Stimulated activated naive CD8-positive, alpha-beta T cell treated with anti-CD3 and anti-CD28 coated beads, Interleukin-15, Interleukin-2, amounts not matched to agents 100 ng/mL and 50 ng/mL, for 24 hours (primary cell): ENCODE measurements at regions not wholly inside any gene's neighbourhood (a gene's known extent, or its start where the extent isn't known, plus 50 kb on each side); places are given as distances from the start of the nearest gene placed in this dataset.
"Not testable (repeated sequence)": the region's sequence is repeated elsewhere in the genome, so short reads cannot be mapped to it uniquely, and the experiment has no call there.

ENCODE experiments used
- H3K27ac Mint-ChIP-seq: one replicate; pipeline ENCODE4 v1.8.0; 2021; ENCODE audit warnings: mild to moderate bottlenecking, mixed read lengths
- H3K27me3 Mint-ChIP-seq: one replicate; pipeline ENCODE4 v1.8.0; 2021; ENCODE audit warnings: mixed read lengths
- H3K36me3 Mint-ChIP-seq: one replicate; pipeline ENCODE4 v1.8.0; 2021; ENCODE audit warnings: low read depth, mixed read lengths
- H3K4me1 Mint-ChIP-seq: one replicate; pipeline ENCODE4 v1.8.0; 2021; ENCODE audit warnings: low read depth, mixed read lengths
- H3K4me3 Mint-ChIP-seq: one replicate; pipeline ENCODE4 v1.8.0; 2021; ENCODE audit warnings: mild to moderate bottlenecking, mixed read lengths
- H3K9me3 Mint-ChIP-seq: one replicate; pipeline ENCODE4 v1.8.0; 2021; ENCODE audit warnings: mixed read lengths

- H3K4me1 Mint-ChIP-seq: no peaks in the 10 kb centered on the region
- H3K9me3 Mint-ChIP-seq: no peaks in the 10 kb centered on the region
- H3K36me3 Mint-ChIP-seq: no peaks in the 10 kb centered on the region
- H3K27ac Mint-ChIP-seq: no peak overlapping the region
- no peak overlapping the region for H3K4me3 Mint-ChIP-seq
- no peaks in the 10 kb centered on the region for H3K27me3 Mint-ChIP-seq
These were observed 871.8 kb upstream of the SLC35B3 start for GRCh38 chr6:9307187-9307586.

GRCh38 chr6:9295644-9296043, 860.3 kb upstream of the SLC35B3 start:
- Mint-ChIP-seq H3K36me3 (no peaks in the 10 kb centered on the region), H3K4me1 (no peaks in the 10 kb centered on the region), H3K4me3 (no peak overlapping the region), H3K9me3 (peaks cover 5% of the 10 kb centered on the region), H3K27ac (no peak overlapping the region), H3K27me3 (no peaks in the 10 kb centered on the region)

- peaks cover 8% of the 10 kb centered on the region for H3K9me3 Mint-ChIP-seq
- no peak overlapping the region for H3K4me3 Mint-ChIP-seq
- no peaks in the 10 kb centered on the region for H3K36me3 Mint-ChIP-seq
- H3K27me3 Mint-ChIP-seq: no peaks in the 10 kb centered on the region
- no peaks in the 10 kb centered on the region for H3K4me1 Mint-ChIP-seq
- H3K27ac Mint-ChIP-seq: no peak overlapping the region
These were observed 857.6 kb upstream of the SLC35B3 start for GRCh38 chr6:9292975-9293374.

GRCh38 chr6:9290342-9290741, 855.0 kb upstream of the SLC35B3 start:
- not testable (repeated sequence) for H3K27me3 Mint-ChIP-seq, H3K4me3 Mint-ChIP-seq, H3K4me1 Mint-ChIP-seq, H3K36me3 Mint-ChIP-seq, H3K27ac Mint-ChIP-seq, H3K9me3 Mint-ChIP-seq

- no peak overlapping the region for H3K27ac Mint-ChIP-seq
- H3K36me3 Mint-ChIP-seq: no peaks in the 10 kb centered on the region
- H3K4me1 Mint-ChIP-seq: no peaks in the 10 kb centered on the region
- H3K9me3 Mint-ChIP-seq: no peaks in the 10 kb centered on the region
- H3K27me3 Mint-ChIP-seq: no peaks in the 10 kb centered on the region
- no peak overlapping the region for H3K4me3 Mint-ChIP-seq
These were observed 837.3 kb upstream of the SLC35B3 start for GRCh38 chr6:9272671-9273070.

GRCh38 chr6:9266741-9267140, 831.4 kb upstream of the SLC35B3 start:
- no peaks in the 10 kb centered on the region for H3K36me3 Mint-ChIP-seq
- H3K9me3 Mint-ChIP-seq: peaks cover 4% of the 10 kb centered on the region
- H3K27ac Mint-ChIP-seq: no peak overlapping the region
- no peaks in the 10 kb centered on the region for H3K27me3 Mint-ChIP-seq
- H3K4me1 Mint-ChIP-seq: no peaks in the 10 kb centered on the region
- no peak overlapping the region for H3K4me3 Mint-ChIP-seq

GRCh38 chr6:9257215-9257614, 821.9 kb upstream of the SLC35B3 start:
- Mint-ChIP-seq H3K27ac (no peak overlapping the region), H3K4me1 (no peaks in the 10 kb centered on the region), H3K9me3 (peaks cover 6% of the 10 kb centered on the region), H3K4me3 (no peak overlapping the region), H3K36me3 (no peaks in the 10 kb centered on the region), H3K27me3 (no peaks in the 10 kb centered on the region)

- H3K4me1 Mint-ChIP-seq: no peaks in the 10 kb centered on the region
- no peak overlapping the region for H3K27ac Mint-ChIP-seq
- H3K4me3 Mint-ChIP-seq: no peak overlapping the region
- no peaks in the 10 kb centered on the region for H3K27me3 Mint-ChIP-seq
- no peaks in the 10 kb centered on the region for H3K36me3 Mint-ChIP-seq
- H3K9me3 Mint-ChIP-seq: no peaks in the 10 kb centered on the region
These were observed 818.9 kb upstream of the SLC35B3 start for GRCh38 chr6:9254251-9254650.

GRCh38 chr6:9252799-9253198, 817.5 kb upstream of the SLC35B3 start:
- no peak overlapping the region for H3K27ac Mint-ChIP-seq
- H3K4me3 Mint-ChIP-seq: no peak overlapping the region
- H3K27me3 Mint-ChIP-seq: no peaks in the 10 kb centered on the region
- H3K36me3 Mint-ChIP-seq: no peaks in the 10 kb centered on the region
- H3K9me3 Mint-ChIP-seq: no peaks in the 10 kb centered on the region
- H3K4me1 Mint-ChIP-seq: no peaks in the 10 kb centered on the region

GRCh38 chr6:9250852-9251251, 815.5 kb upstream of the SLC35B3 start:
- Mint-ChIP-seq H3K36me3 (no peaks in the 10 kb centered on the region), H3K4me1 (no peaks in the 10 kb centered on the region), H3K4me3 (no peak overlapping the region), H3K27me3 (no peaks in the 10 kb centered on the region), H3K9me3 (no peaks in the 10 kb centered on the region), H3K27ac (no peak overlapping the region)

- Mint-ChIP-seq H3K27ac (no peak overlapping the region), H3K36me3 (no peaks in the 10 kb centered on the region)
These were observed 812.8 kb upstream of the SLC35B3 start for GRCh38 chr6:9248133-9248532.

GRCh38 chr6:9240861-9241260, 805.5 kb upstream of the SLC35B3 start:
- no peak overlapping the region for H3K27ac Mint-ChIP-seq
- H3K4me3 Mint-ChIP-seq: no peak overlapping the region
- no peaks in the 10 kb centered on the region for H3K9me3 Mint-ChIP-seq
- H3K4me1 Mint-ChIP-seq: no peaks in the 10 kb centered on the region
- no peaks in the 10 kb centered on the region for H3K36me3 Mint-ChIP-seq
- no peaks in the 10 kb centered on the region for H3K27me3 Mint-ChIP-seq

More at GRCh38 chr6:9248133-9248532, 812.8 kb upstream of the SLC35B3 start:
- Mint-ChIP-seq H3K9me3 (no peaks in the 10 kb centered on the region), H3K27me3 (no peaks in the 10 kb centered on the region), H3K4me3 (no peak overlapping the region), H3K4me1 (no peaks in the 10 kb centered on the region)

GRCh38 chr6:9236443-9236842, 801.1 kb upstream of the SLC35B3 start:
- Mint-ChIP-seq H3K4me1 (no peaks in the 10 kb centered on the region), H3K36me3 (no peaks in the 10 kb centered on the region), H3K27ac (no peak overlapping the region), H3K27me3 (no peaks in the 10 kb centered on the region), H3K4me3 (no peak overlapping the region), H3K9me3 (peaks cover 5% of the 10 kb centered on the region)

GRCh38 chr6:9233686-9234085, 798.3 kb upstream of the SLC35B3 start:
- no peaks in the 10 kb centered on the region for H3K36me3 Mint-ChIP-seq
- H3K4me3 Mint-ChIP-seq: no peak overlapping the region
- H3K27ac Mint-ChIP-seq: no peak overlapping the region
- no peaks in the 10 kb centered on the region for H3K4me1 Mint-ChIP-seq
- H3K27me3 Mint-ChIP-seq: no peaks in the 10 kb centered on the region
- H3K9me3 Mint-ChIP-seq: peaks cover 5% of the 10 kb centered on the region

- Mint-ChIP-seq H3K27ac (no peak overlapping the region), H3K27me3 (no peaks in the 10 kb centered on the region), H3K4me3 (no peak overlapping the region), H3K36me3 (no peaks in the 10 kb centered on the region), H3K9me3 (peaks cover 5% of the 10 kb centered on the region), H3K4me1 (no peaks in the 10 kb centered on the region)
These were observed 797.9 kb upstream of the SLC35B3 start for GRCh38 chr6:9233226-9233625.

- Mint-ChIP-seq H3K27me3 (no peaks in the 10 kb centered on the region), H3K27ac (no peak overlapping the region)
These were observed 790.1 kb upstream of the SLC35B3 start for GRCh38 chr6:9225441-9225871.

GRCh38 chr6:9224539-9224938, 789.2 kb upstream of the SLC35B3 start:
- H3K27me3 Mint-ChIP-seq: no peaks in the 10 kb centered on the region
- H3K36me3 Mint-ChIP-seq: no peaks in the 10 kb centered on the region
- no peak overlapping the region for H3K27ac Mint-ChIP-seq
- H3K4me1 Mint-ChIP-seq: no peaks in the 10 kb centered on the region
- no peak overlapping the region for H3K4me3 Mint-ChIP-seq
- H3K9me3 Mint-ChIP-seq: peaks cover 38% of the 10 kb centered on the region

More at GRCh38 chr6:9225441-9225871, 790.1 kb upstream of the SLC35B3 start:
- H3K4me3 Mint-ChIP-seq: no peak overlapping the region
- H3K9me3 Mint-ChIP-seq: peaks cover 38% of the 10 kb centered on the region
- H3K36me3 Mint-ChIP-seq: no peaks in the 10 kb centered on the region
- no peaks in the 10 kb centered on the region for H3K4me1 Mint-ChIP-seq
